ENCODE measurements at regions not wholly inside any gene's neighbourhood (a gene's known extent, or its start where the extent isn't known, plus 50 kb on each side); places are given as distances from the start of the nearest gene placed in this dataset.

DNA sequence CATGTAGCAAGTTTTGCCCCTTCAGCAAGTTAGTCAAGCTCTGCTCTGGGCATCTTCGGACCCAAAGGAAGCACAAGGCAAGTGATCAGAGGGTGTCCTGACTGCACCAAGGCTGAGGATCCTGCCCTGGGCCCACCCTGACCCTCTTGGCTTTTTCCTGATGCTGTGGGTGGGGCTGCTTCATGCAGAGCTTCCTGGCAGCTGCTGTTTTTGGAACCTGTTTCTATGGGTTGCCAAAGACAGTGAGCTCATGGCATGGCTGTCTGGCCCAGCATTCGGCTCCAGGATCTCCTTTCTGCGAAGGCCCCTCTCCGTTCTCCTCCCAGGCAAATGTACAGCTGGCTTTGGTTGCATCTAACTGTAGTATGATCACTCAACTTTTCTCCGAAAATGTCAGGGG, 497.9 kb downstream of the ARHGEF28 start:
- TF ChIP-seq, protein P1, sequence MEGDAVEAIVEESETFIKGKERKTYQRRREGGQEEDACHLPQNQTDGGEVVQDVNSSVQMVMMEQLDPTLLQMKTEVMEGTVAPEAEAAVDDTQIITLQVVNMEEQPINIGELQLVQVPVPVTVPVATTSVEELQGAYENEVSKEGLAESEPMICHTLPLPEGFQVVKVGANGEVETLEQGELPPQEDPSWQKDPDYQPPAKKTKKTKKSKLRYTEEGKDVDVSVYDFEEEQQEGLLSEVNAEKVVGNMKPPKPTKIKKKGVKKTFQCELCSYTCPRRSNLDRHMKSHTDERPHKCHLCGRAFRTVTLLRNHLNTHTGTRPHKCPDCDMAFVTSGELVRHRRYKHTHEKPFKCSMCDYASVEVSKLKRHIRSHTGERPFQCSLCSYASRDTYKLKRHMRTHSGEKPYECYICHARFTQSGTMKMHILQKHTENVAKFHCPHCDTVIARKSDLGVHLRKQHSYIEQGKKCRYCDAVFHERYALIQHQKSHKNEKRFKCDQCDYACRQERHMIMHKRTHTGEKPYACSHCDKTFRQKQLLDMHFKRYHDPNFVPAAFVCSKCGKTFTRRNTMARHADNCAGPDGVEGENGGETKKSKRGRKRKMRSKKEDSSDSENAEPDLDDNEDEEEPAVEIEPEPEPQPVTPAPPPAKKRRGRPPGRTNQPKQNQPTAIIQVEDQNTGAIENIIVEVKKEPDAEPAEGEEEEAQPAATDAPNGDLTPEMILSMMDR (conservative IDR thresholded peaks at IDR 0.05; ENCODE audit: low read length): no peak
- TF ChIP-seq EZH2phosphoT487 (IDR thresholded peaks at IDR 0.05; ENCODE audit: borderline replicate concordance): no peak

All from Loucy (cell line).